MCF 10A (cell line): ENCODE measurements at regions not wholly inside any gene's neighbourhood (a gene's known extent, or its start where the extent isn't known, plus 50 kb on each side); places are given as distances from the start of the nearest gene placed in this dataset.

ENCODE experiments used
- BruUV-seq: library from RNA; stranded (reverse); fragments of 400-500 nt; replicated peaks from 2 replicates; lab custom pipeline; 2021; lab: Mats Ljungman, UMichigan
- CTCF ChIA-PET: fragments of 300-600 bp; sonication (Branson Sonifier 250); formaldehyde crosslinking; extraction: SDS; loops from one replicate; lab custom pipeline; 2021; ENCODE audit warnings: antibody characterized with exemption, inconsistent platforms; lab: Yijun Ruan, JAX
- POLR2A ChIA-PET: fragments of 300-600, 350-650 bp; sonication (Branson Sonifier 250); formaldehyde crosslinking; extraction: SDS; loops from one replicate; lab custom pipeline; 2020; ENCODE audit warnings: antibody characterized with exemption, inconsistent platforms; lab: Yijun Ruan, JAX
- DNase-seq: peaks from one replicate; pipeline ENCODE4 v3.0.0-alpha.2; 2018; ENCODE audit not compliant: unreplicated experiment
- H3K27ac Mint-ChIP-seq: one replicate; pipeline ENCODE4 v1.8.0; 2022; ENCODE audit warnings: mild to moderate bottlenecking, low read depth, mixed read lengths; ENCODE audit not compliant: unreplicated experiment
- H3K27me3 Mint-ChIP-seq: one replicate; pipeline ENCODE4 v1.8.0; 2022; ENCODE audit warnings: mixed read lengths; ENCODE audit not compliant: insufficient read depth, unreplicated experiment
- H3K36me3 Mint-ChIP-seq: one replicate; pipeline ENCODE4 v1.8.0; 2022; ENCODE audit warnings: mild to moderate bottlenecking, moderate library complexity, mixed read lengths; ENCODE audit not compliant: insufficient read depth, unreplicated experiment
- H3K4me1 Mint-ChIP-seq: one replicate; pipeline ENCODE4 v1.8.0; 2022; ENCODE audit warnings: mixed read lengths; ENCODE audit not compliant: insufficient read depth, unreplicated experiment
- H3K4me3 Mint-ChIP-seq: one replicate; pipeline ENCODE4 v1.8.0; 2022; ENCODE audit warnings: mild to moderate bottlenecking, moderate library complexity, mixed read lengths; ENCODE audit not compliant: unreplicated experiment
- H3K9me3 Mint-ChIP-seq: one replicate; pipeline ENCODE4 v1.8.0; 2022; ENCODE audit warnings: mixed read lengths; ENCODE audit not compliant: unreplicated experiment
- intact Hi-C: fragments of 100-400 bp; cut with micrococcal nuclease; formaldehyde crosslinking; loops from 2 replicates; pipeline ENCODE4 v1.14.1; 2022
- TF ChIP-seq, protein P1 (sequence below): fragments of 200-600 bp; IDR thresholded peaks from one replicate; pipeline ENCODE4 v1.8.0; 2022; ENCODE audit warnings: antibody characterized with exemption, mild to moderate bottlenecking; ENCODE audit not compliant: unreplicated experiment

DNA sequence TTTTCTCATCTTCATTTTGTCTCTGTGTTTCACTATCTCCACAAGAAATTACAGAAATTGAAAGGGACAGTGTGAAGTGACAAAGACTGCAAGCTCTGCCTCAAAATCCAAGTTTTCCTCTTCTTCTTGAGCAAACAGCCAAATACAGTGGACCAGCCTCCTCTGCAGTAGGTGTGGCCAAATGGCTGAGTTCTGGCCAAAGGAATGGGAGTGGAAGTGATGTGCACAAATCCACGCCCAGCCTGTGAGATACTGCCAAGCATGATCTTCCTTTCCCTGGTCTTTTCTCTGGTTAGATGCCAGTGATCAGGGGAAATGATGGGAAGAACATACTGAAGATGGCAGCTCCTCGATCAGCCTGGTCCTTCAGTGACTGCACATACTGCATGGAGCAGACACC, 111.0 kb upstream of the CPNE4 start:
- no peaks in the 10 kb centered on the region for H3K27me3 Mint-ChIP-seq
- DNase-seq, result no peak
- no peak overlapping the region for H3K27ac Mint-ChIP-seq
- ChIA-PET POLR2A (interaction anchor here (2.1 kb wide), 1 partner anchor 10 kb away, joined by 6 read pairs; no protein-coding TSS in a partner anchor), CTCF (interaction anchor here (0.8 to 2.0 kb wide), 4 partner anchors 34 to 116 kb away, joined by 3 to 9 read pairs (median 4); no protein-coding TSS in a partner anchor)
- no peaks in the 10 kb centered on the region for H3K9me3 Mint-ChIP-seq
- H3K36me3 Mint-ChIP-seq, result no peaks in the 10 kb centered on the region
- H3K4me3 Mint-ChIP-seq, result no peak overlapping the region
- peaks cover 6% of the 10 kb centered on the region for H3K4me1 Mint-ChIP-seq
- TF ChIP-seq, protein P1, sequence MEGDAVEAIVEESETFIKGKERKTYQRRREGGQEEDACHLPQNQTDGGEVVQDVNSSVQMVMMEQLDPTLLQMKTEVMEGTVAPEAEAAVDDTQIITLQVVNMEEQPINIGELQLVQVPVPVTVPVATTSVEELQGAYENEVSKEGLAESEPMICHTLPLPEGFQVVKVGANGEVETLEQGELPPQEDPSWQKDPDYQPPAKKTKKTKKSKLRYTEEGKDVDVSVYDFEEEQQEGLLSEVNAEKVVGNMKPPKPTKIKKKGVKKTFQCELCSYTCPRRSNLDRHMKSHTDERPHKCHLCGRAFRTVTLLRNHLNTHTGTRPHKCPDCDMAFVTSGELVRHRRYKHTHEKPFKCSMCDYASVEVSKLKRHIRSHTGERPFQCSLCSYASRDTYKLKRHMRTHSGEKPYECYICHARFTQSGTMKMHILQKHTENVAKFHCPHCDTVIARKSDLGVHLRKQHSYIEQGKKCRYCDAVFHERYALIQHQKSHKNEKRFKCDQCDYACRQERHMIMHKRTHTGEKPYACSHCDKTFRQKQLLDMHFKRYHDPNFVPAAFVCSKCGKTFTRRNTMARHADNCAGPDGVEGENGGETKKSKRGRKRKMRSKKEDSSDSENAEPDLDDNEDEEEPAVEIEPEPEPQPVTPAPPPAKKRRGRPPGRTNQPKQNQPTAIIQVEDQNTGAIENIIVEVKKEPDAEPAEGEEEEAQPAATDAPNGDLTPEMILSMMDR, result no peak
- intact Hi-C loops, result no loop called here
- no TSS peak for BruUV-seq

GRCh38 chr3:132154619-132155018, 119.8 kb upstream of the CPNE4 start:
- ChIA-PET CTCF (interaction anchor here (0.7 to 2.0 kb wide), 2 partner anchors 25 to 359 kb away, joined by 3 to 6 read pairs; no protein-coding TSS in a partner anchor), POLR2A (no interaction called here)
- Mint-ChIP-seq H3K9me3 (no peaks in the 10 kb centered on the region), H3K27ac (no peak overlapping the region), H3K4me1 (no peaks in the 10 kb centered on the region), H3K4me3 (no peak overlapping the region), H3K36me3 (no peaks in the 10 kb centered on the region), H3K27me3 (no peaks in the 10 kb centered on the region)
- TF ChIP-seq, protein P1, result no peak
- intact Hi-C loops, result no loop called here
- no peak for DNase-seq
- no TSS peak for BruUV-seq

GRCh38 chr3:132159145-132159544, 124.3 kb upstream of the CPNE4 start:
- H3K27me3 Mint-ChIP-seq, result no peaks in the 10 kb centered on the region
- no peak overlapping the region for H3K4me3 Mint-ChIP-seq
- no peak overlapping the region for H3K27ac Mint-ChIP-seq
- H3K4me1 Mint-ChIP-seq, result peaks cover 1% of the 10 kb centered on the region
- intact Hi-C loops, result no loop called here
- BruUV-seq, result no TSS peak
- ChIA-PET POLR2A (no interaction called here), CTCF (interaction anchor here (0.6 to 4.9 kb wide), 3 partner anchors 52 to 371 kb away, joined by 3 to 26 read pairs (median 3); no protein-coding TSS in a partner anchor)
- TF ChIP-seq, protein P1, result no peak
- no peak for DNase-seq
- H3K36me3 Mint-ChIP-seq, result no peaks in the 10 kb centered on the region
- no peaks in the 10 kb centered on the region for H3K9me3 Mint-ChIP-seq

DNA sequence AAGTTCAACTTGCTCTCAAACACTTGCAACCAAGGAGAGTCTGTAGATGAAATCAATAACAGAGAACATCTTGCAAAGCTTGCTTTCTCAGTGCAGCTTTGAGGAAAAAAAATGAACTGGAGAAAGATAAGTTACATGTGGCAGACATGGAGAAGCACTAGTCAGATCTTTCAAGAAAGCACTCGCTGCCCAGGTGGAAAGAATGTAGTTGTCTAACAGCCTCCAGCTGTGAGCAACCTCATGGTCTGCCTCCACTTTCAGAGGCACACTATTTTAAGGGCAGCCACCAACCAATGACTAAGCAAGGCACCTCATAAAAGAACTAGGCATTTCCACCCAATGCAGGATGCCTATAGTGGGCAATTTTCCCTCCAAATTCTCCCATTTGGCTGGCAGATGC, 125.4 kb upstream of the CPNE4 start:
- no peaks in the 10 kb centered on the region for H3K27me3 Mint-ChIP-seq
- intact Hi-C loops, result no loop called here
- H3K36me3 Mint-ChIP-seq, result no peaks in the 10 kb centered on the region
- TF ChIP-seq, protein P1, result no peak
- DNase-seq, result no peak
- no peaks in the 10 kb centered on the region for H3K9me3 Mint-ChIP-seq
- CTCF ChIA-PET, result interaction anchor here (0.7 to 4.9 kb wide), 6 partner anchors 25 to 366 kb away, joined by 3 to 26 read pairs (median 5); partner anchors contain the start of gene CPNE4
- no TSS peak for BruUV-seq
- no peak overlapping the region for H3K4me3 Mint-ChIP-seq
- POLR2A ChIA-PET, result no interaction called here
- no peak overlapping the region for H3K27ac Mint-ChIP-seq
- peaks cover 8% of the 10 kb centered on the region for H3K4me1 Mint-ChIP-seq
